SKM-1 (cell line): ENCODE measurements at regions not wholly inside any gene's neighbourhood (a gene's known extent, or its start where the extent isn't known, plus 50 kb on each side); places are given as distances from the start of the nearest gene placed in this dataset.

ENCODE experiments used
- DNase-seq: peaks from one replicate; lab custom pipeline; 2025; ENCODE audit not compliant: unreplicated experiment; lab: John Stamatoyannopoulos, UW

GRCh38 chr14:29102996-29103395, 336.4 kb downstream of the FOXG1 start:
- no peak for DNase-seq

- DNase-seq = no peak
These were observed 342.3 kb downstream of the FOXG1 start for GRCh38 chr14:29108908-29109307.

- no peak for DNase-seq
These were observed 343.0 kb downstream of the FOXG1 start for GRCh38 chr14:29109589-29109988.

DNA sequence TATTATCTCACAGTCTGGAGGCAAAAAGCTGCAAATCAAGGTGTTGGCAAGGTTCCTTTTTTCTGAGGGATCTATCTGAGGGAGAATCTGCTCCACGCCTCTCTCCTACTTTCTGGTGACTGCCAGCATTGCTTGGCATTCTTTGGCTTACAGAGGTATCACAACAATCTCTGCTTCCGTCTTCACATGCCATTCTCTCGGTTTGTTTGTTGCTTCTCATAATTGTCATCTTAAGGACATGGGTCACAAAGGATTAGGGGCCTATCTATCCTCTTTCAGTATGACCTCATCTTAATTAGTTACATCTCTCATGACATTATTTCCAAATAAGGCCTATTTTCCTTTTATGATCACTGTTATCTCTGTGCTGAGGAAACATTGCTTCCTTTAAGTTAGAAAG, 345.0 kb downstream of the FOXG1 start:
- no peak for DNase-seq

GRCh38 chr14:29123017-29123416, 356.4 kb downstream of the FOXG1 start:
- no peak for DNase-seq

DNA sequence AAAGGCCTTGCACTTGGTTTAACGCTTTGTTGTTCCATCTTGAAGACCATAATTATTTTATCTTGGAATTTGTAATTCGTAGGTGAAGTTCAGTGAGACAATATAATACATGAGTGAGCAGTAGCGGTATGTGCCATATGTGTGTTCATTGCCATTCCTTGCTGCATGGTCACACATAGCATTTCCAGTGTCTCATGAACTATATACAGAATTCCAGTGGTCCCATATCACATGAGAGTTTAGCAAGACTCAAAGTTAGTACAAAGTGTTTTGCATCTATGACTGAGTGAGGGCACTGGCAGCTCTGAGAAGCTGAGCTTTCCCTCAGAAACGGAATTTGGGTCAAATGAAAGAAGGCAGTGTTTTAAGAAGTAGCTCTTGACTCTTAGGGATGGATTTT, 359.8 kb downstream of the FOXG1 start:
- DNase-seq = no peak

- DNase-seq = no peak
These were observed 360.3 kb downstream of the FOXG1 start for GRCh38 chr14:29126865-29127264.

DNA sequence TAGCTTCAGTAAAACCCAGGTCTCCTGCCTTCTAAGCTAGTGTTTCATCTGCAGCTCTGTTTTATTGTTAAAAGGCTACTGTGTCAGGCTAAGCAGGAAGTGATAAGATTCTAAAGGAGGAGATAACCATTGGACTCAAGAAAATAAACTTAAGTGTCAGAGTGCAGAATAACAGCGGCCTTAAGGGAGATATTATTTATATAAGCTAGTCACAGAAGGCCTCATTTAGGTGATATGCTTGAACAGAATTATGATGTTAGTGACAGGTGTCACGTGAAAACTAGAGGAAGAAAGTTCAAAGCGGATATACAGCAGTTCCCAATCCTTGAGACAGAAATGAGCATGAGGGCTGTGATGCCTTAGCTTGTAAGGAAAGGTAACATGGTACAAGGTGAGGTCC, 373.4 kb downstream of the FOXG1 start:
- no peak for DNase-seq

DNA sequence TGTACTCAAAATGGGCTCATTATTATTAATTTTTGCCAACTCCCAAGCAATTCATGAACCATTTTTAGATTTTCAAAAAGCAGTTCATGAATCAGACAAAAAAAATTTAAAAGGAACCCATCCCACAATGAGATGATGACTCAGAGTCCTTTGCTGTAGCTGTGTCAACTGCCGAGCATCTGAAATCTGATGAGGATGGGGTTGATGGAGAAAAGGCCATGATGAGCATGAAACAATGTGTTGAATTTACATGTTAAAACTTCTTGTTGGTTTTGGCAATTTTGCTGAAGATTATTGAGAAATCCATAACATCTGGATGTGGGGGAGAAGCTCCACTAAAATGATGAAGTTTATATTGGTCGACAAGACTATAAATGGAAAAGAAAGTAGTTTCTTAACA, 378.0 kb downstream of the FOXG1 start:
- no peak for DNase-seq

DNA sequence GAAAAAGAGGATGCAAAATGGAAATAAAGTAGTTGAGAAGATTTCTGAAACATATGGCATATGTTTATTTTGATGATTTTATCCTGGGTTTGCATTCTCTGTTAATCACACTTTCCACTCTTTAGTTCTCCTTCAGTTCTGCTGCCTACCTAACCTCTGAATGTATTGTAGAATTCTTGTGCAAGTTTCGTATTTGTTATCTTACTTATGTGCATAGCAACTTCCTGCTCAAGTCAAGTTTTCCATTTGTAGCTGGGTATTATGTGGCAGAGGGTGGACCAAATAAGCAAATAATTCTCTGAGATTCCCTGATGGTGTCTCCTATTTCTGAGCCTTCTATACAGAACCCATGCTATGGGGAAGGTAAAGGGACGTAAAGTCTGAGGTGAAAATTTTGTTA, 381.6 kb downstream of the FOXG1 start:
- no peak for DNase-seq

DNA sequence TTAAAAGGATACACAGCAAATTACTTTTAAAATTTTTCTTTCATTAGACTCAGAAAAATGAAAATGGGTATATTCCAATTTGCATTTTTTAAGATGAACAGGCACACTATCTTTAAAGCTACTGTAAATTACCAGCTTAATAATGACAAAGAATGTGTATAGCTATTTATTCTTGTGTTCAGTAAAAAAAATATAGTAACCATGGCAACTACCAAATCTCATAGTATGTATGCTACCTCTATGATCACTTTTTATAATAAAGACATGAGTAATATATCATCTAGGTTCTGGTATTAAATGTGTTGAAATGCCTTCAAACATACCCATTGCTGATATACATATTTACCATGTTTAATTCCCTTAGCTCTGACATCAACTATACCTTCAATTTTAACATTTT, 383.2 kb downstream of the FOXG1 start:
- DNase-seq = no peak

DNA sequence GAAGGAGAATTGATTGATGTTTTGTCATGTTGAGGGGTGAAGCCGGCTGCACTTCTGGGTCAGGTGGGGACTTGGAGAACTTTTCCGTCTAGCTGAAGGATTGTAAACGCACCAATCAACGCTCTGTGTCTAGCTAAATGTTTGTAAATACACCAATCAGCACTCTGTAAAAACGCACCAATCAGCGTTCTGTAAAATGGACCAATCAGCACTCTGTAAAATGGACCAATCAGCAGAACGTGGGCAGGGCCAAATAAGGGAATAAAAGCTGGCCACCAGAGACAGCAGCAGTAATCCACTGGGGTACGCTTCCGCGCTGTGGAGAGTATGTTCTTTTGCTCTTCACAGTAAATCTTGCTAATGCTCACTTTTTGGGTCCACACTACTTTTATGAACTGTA, 384.1 kb downstream of the FOXG1 start:
- no peak for DNase-seq

DNA sequence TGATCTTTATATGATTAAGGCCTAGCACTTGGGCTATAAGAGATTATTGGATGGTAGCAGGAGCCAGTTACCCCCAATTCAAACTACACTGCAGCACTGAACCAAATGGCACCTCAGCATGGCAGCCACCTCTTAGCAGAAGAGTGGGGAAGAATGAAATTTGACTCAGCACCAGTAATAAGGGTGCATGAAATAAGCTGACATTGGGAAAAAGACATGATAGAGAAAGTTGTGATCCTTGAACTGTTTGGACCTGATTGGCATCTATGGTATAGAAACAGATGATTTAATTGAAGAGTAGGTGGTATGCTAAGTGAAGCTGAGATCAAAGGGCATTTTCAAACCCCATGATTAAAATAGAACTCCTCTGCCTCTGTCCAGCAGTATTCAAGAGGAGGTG, 389.5 kb downstream of the FOXG1 start:
- no peak for DNase-seq

- no peak for DNase-seq
These were observed 395.0 kb downstream of the FOXG1 start for GRCh38 chr14:29161593-29161992.

GRCh38 chr14:29163109-29163508, 396.5 kb downstream of the FOXG1 start:
- no peak for DNase-seq

DNA sequence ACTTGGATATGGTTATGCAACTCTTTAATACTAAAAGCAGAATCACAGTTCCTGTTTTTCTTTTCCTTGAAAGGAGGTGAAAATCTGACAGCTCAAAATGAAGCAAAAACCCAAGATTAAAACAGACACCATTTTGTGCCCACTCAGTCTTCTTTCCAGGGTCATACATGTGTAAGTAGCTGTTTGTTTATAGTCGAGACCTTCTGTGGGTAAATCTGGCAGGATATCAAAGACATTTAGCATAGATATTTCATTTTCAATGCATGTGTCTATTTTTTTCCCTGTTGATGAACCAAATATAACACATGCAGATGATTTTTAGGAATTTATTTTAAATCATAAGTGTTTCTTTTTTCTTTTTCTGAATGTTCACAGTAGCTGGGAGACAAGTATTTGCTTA, 398.8 kb downstream of the FOXG1 start:
- no peak for DNase-seq

DNA sequence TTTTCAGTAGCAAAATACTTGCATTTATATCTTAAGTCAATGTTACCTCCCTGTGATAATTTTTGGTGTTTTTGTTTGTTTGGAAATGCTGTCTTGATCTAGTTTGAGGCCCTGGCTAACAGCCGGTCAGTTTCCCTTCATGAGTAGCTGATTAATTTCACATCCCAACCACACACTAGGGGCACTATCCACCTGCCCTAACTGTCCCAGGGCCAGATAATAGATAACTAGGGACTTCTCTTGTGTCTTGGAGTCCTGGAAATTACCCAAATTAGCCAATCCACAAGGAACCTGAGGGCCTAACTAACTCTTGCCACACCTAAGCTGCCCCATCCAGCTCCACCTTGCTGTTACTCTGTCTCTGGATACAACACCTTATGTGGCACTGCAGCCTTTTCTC, 399.9 kb downstream of the FOXG1 start:
- no peak for DNase-seq

DNA sequence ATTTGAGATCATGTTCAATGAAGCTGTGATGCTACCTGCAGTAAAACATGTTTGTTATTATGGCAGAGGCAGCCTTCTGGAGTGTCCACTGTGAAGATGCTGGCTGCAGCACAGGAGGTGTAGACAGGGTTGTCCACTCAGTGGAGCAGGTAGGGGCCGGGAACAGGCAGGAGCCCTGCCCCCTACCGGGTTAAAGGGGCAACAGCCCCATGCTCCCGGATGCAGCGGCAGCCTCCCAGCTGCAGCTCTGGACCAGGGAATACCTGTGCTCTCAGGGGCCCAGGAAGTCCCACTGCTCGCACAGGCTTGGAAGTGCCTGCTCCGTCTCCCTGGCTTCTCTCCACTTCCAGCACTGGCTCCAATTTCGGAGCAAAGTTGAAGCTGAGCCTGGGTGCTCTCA, 401.6 kb downstream of the FOXG1 start:
- no peak for DNase-seq

- DNase-seq = no peak
These were observed 402.8 kb downstream of the FOXG1 start for GRCh38 chr14:29169408-29169807.

GRCh38 chr14:29175706-29176105, 409.1 kb downstream of the FOXG1 start:
- no peak for DNase-seq

DNA sequence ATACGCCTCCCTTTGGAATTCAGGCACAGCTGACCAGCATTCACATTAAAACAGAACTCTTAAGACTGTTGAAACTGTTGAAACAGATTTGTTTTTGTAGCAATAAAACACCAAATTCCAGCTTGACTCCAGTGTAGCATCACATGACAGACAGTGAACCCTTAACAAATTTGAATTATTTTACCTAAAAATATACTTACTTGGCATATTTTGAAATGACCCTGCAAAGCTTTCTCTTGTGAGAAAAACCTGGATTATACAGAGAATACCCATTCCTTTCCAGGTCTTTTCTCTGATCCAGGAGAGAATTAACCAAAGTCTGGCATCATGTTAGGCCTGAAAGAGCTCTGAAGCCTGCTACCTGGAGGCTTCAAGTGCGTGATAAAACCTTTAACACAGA, 410.3 kb downstream of the FOXG1 start:
- DNase-seq = no peak

DNA sequence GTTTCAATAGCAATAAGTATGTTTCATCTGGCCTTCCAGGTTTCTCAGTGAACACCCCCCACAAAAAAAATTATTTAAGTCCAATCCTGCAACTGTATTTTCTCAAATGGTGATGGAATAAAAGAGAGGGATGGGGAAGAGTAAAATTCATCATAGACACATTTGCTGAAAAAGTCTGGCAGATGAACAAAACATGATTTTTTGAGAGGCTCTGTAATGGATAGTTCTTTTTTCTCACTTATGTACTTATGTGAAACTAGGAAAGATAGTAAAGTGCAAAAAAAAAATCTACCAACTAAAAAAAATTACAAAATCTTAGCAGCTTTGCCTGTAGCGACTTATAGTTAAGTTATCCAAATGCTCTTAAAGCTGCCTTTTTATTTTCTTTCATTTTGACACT, 412.4 kb downstream of the FOXG1 start:
- DNase-seq = no peak

- no peak for DNase-seq
These were observed 424.5 kb downstream of the FOXG1 start for GRCh38 chr14:29191092-29191491.

DNA sequence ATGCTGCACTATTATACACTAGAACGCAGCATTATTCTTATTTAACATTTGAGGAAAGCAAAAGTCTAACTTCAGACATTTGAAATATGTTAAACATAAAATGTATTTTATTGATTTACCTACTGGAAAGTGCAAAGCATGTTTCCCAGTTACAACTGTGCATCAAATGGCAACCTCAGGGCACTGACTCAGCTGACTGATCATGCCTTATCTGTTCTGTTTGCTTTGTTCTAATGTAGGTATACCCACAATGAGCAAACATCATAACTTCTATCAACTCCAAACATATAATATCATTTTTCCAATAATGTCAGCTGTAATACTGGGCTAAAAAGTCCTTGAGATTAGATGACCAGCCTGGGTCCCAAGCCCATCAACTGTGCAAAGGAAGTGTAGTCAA, 431.0 kb downstream of the FOXG1 start:
- DNase-seq = no peak
